Liver (tissue), 3 donors: ENCODE measurements at regions not wholly inside any gene's neighbourhood (a gene's known extent, or its start where the extent isn't known, plus 50 kb on each side); places are given as distances from the start of the nearest gene placed in this dataset.

Experiments used
- CTCF ChIP-seq: fragments of 150-350 bp; IDR thresholded peaks from 2 replicates; pipeline ENCODE4 v1.5.1; 2017; ENCODE audit warnings: improper control_type of control experiment, low read depth, low read length; ENCODE audit not compliant: missing input control
- MAX ChIP-seq: IDR thresholded peaks from 2 replicates; pipeline ENCODE4 v1.6.1; 2016; ENCODE audit warnings: antibody characterized with exemption
- RAD21 ChIP-seq, 2 donors: IDR thresholded peaks; 2 replicates each; pipeline ENCODE4 v1.6.1; 2016; ENCODE audit warnings: antibody characterized with exemption in 2 of 2, mild to moderate bottlenecking in 2 of 2
- donor health status: healthy.
- donor health status: healthy.

GRCh38 chrX:20454117-20454516 is 187.4 kb upstream of the RPS6KA3 start:
- TF ChIP-seq MAX = no peak
- TF ChIP-seq CTCF = no peak
- TF ChIP-seq RAD21 (IDR thresholded peaks at IDR 0.05) = no peak
